B cell (primary cell): ENCODE measurements at regions not wholly inside any gene's neighbourhood (a gene's known extent, or its start where the extent isn't known, plus 50 kb on each side); places are given as distances from the start of the nearest gene placed in this dataset.

Experiments
- ATAC-seq: fragments of 200-7000 bp; cut with Tn5 transposase; one replicate; pipeline ENCODE4 v1.10.0; 2021; ENCODE audit warnings: low read depth, mild to moderate bottlenecking, moderate number of reproducible peaks, moderate library complexity
- CTCF ChIA-PET: fragments of 350-600 bp; sonication (Branson Sonifier 250); formaldehyde crosslinking; loops from one replicate; lab custom pipeline; 2021; ENCODE audit warnings: antibody characterized with exemption, inconsistent platforms; lab: Charles Lee
- POLR2A ChIA-PET: fragments of 350-600 bp; sonication (Branson Sonifier 250); formaldehyde crosslinking; loops from one replicate; lab custom pipeline; 2021; ENCODE audit warnings: antibody characterized with exemption; lab: Charles Lee
- DNase-seq: peaks from one replicate; pipeline ENCODE4 v3.0.0; 2013
- H2AFZ ChIP-seq: 2 replicates; pipeline ENCODE4 v1.6.1; 2012; ENCODE audit warnings: mild to moderate bottlenecking, low read depth, low read length; ENCODE audit not compliant: insufficient read depth, poor library complexity, severe bottlenecking
- H3K27ac ChIP-seq, 2 donors: 1 replicate in 1 of 2; 2 replicates in 1 of 2; pipeline ENCODE4 v1.5.1; 2012 to 2013; ENCODE audit warnings: low read length in 2 of 2, mild to moderate bottlenecking in 2 of 2, moderate library complexity in 1 of 2
- H3K27me3 ChIP-seq, 4 experiments: fragments of 200-600 bp in 1 of 4; sonication (generic) in 1 of 4; replicated peaks in 1 of 4; 1 replicate in 2 of 4; 2 replicates in 2 of 4; pipeline versions ENCODE4 v1.6.1 to v1.7.0; 2013 to 2016; ENCODE audit warnings: low read length in 3 of 4, mild to moderate bottlenecking in 2 of 4, mixed read lengths in 1 of 4, moderate library complexity in 1 of 4; ENCODE audit not compliant: insufficient read depth in 4 of 4, control insufficient read depth in 3 of 4; ENCODE audit errors: control extremely low read depth in 1 of 4
- H3K36me3 ChIP-seq, 2 experiments: replicated peaks in 1 of 2; 1 replicate in 1 of 2; 2 replicates in 1 of 2; pipeline versions ENCODE4 v1.6.1 to v1.7.1; 2013; ENCODE audit warnings: low read length in 1 of 2; ENCODE audit not compliant: insufficient read depth in 2 of 2, control insufficient read depth in 1 of 2; ENCODE audit errors: control extremely low read depth in 1 of 2, extremely low read depth in 1 of 2
- H3K4me1 ChIP-seq, 2 donors: fragments of 200-600 bp in 1 of 2; sonication (generic) in 1 of 2; 1 replicate in 1 of 2; 2 replicates in 1 of 2; pipeline versions ENCODE4 v1.5.1 to v1.6.1; 2013 to 2017; ENCODE audit warnings: low read length in 2 of 2; ENCODE audit not compliant: control insufficient read depth in 2 of 2, insufficient read depth in 2 of 2
- H3K4me2 ChIP-seq: replicated peaks from 2 replicates; pipeline ENCODE3; 2012; ENCODE audit warnings: mild to moderate bottlenecking, low read depth, low read length; ENCODE audit not compliant: poor library complexity, severe bottlenecking
- H3K4me3 ChIP-seq, 5 experiments: fragments of 200-600 bp in 1 of 5; sonication (generic) in 1 of 5; 1 replicate in 3 of 5; 2 replicates in 2 of 5; pipeline versions ENCODE4 v1.5.1 to v1.7.0; 2011 to 2016; ENCODE audit warnings: low read length in 4 of 5, mild to moderate bottlenecking in 4 of 5, low read depth in 2 of 5, control low read depth in 1 of 5, moderate library complexity in 1 of 5; ENCODE audit not compliant: insufficient read depth in 1 of 5; ENCODE audit errors: control extremely low read depth in 1 of 5, extremely low read depth in 1 of 5
- H3K79me2 ChIP-seq: fragments of 200-600 bp; sonication (generic); one replicate; pipeline ENCODE4 v1.6.0; 2016; ENCODE audit warnings: low read length; ENCODE audit not compliant: control insufficient read depth, insufficient read depth
- H3K9ac ChIP-seq: fragments of 200-600 bp; sonication (generic); 2 replicates; pipeline ENCODE4 v1.6.1; 2017; ENCODE audit warnings: mild to moderate bottlenecking, low read length, moderate library complexity
- H3K9me3 ChIP-seq, 3 donors: one replicate each; pipeline versions ENCODE4 v1.6.1 to v1.7.1; 2013; ENCODE audit warnings: low read length in 2 of 3; ENCODE audit not compliant: control insufficient read depth in 2 of 3, insufficient read depth in 1 of 3; ENCODE audit errors: control extremely low read depth in 1 of 3
- H4K20me1 ChIP-seq: 2 replicates; pipeline ENCODE4 v1.6.0; 2012; ENCODE audit warnings: mild to moderate bottlenecking, low read length; ENCODE audit not compliant: insufficient read depth, control insufficient read depth, poor library complexity, severe bottlenecking
- H3K27ac Mint-ChIP-seq: one replicate; pipeline ENCODE4 v1.8.0; 2021; ENCODE audit warnings: mixed read lengths
- H3K27me3 Mint-ChIP-seq: one replicate; pipeline ENCODE4 v1.8.0; 2021; ENCODE audit warnings: mixed read lengths
- H3K4me1 Mint-ChIP-seq: one replicate; pipeline ENCODE4 v1.8.0; 2021; ENCODE audit warnings: mixed read lengths
- H3K4me3 Mint-ChIP-seq: one replicate; pipeline ENCODE4 v1.8.0; 2021; ENCODE audit warnings: mixed read lengths
- H3K9me3 Mint-ChIP-seq: one replicate; pipeline ENCODE4 v1.8.0; 2022; ENCODE audit warnings: mixed read lengths; ENCODE audit not compliant: insufficient read depth
- CTCF ChIP-seq: fragments of 200-600 bp; IDR thresholded peaks from one replicate; pipeline ENCODE4 v1.8.0; 2022; ENCODE audit warnings: antibody characterized with exemption, mild to moderate bottlenecking
- EZH2 ChIP-seq: IDR thresholded peaks from 2 replicates; pipeline ENCODE4 v1.6.1; 2012; ENCODE audit warnings: borderline replicate concordance, low read depth, mild to moderate bottlenecking, moderate library complexity, low read length; ENCODE audit not compliant: insufficient read depth, poor library complexity, severe bottlenecking
- WGBS: methylation state at CpG from one replicate; pipeline ENCODE4 v1.1.5; 2013; ENCODE audit warnings: missing lambda C conversion rate; ENCODE audit not compliant: insufficient coverage; 5-methylcytosine and 5-hydroxymethylcytosine counted together
- intact Hi-C: fragments of 100-400 bp; cut with micrococcal nuclease; formaldehyde crosslinking; loops from one replicate; pipeline ENCODE4 v1.10.0; 2022

DNA sequence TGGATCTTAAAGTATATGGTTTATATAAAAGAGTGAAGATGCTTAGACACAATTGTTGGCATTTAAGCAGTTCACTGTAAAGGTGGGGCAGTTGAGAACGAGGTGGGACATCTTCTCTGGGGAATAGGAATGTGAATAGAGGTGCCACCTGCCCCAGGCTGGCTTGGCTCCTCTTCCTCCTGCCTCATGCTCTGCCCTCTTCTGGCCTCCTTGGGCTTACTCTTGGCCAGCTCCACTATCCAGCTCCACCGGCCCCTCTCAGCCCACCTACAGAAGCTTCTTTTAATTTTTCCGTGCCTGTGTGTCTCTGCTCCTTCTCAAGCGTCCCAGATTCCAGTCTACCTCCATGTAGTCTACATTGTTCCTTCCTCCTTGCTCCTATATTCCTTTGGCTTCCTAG is 122.1 kb downstream of the NUF2 start:
- Histone ChIP-seq H2AFZ (no peak overlapping the region), H3K4me2 (no peak overlapping the region), H4K20me1 (no peaks in the 10 kb centered on the region), H3K27me3 (no peaks in the 10 kb centered on the region), H3K4me1 (no peaks in the 10 kb centered on the region), H3K79me2 (no peaks in the 10 kb centered on the region), H3K9me3 (no peaks in the 10 kb centered on the region), H3K4me3 (no peak overlapping the region), H3K9ac (no peak overlapping the region), H3K27ac (no peak overlapping the region), H3K36me3 (no peaks in the 10 kb centered on the region)
- Mint-ChIP-seq H3K4me3 (no peak overlapping the region), H3K27ac (no peak overlapping the region), H3K9me3 (no peaks in the 10 kb centered on the region), H3K4me1 (no peaks in the 10 kb centered on the region), H3K27me3 (peaks cover 12% of the 10 kb centered on the region)
- no CpG with 5 or more reads among the region's 4 CpGs for WGBS
- intact Hi-C loops: no loop called here
- TF ChIP-seq CTCF: no peak
- TF ChIP-seq EZH2: no peak
- CTCF ChIA-PET: no interaction called here
- ATAC-seq (no peak), DNase-seq (no peak)
- POLR2A ChIA-PET: no interaction called here

- no peaks in the 10 kb centered on the region for H3K4me1 Mint-ChIP-seq
- H3K27me3 ChIP-seq: no peaks in the 10 kb centered on the region
- DNase-seq: no peak
- H3K4me3 Mint-ChIP-seq: no peak overlapping the region
- no peak overlapping the region for H3K4me3 ChIP-seq
- no peak overlapping the region for H3K9ac ChIP-seq
- no peaks in the 10 kb centered on the region for H3K9me3 Mint-ChIP-seq
- no peak overlapping the region for H3K27ac ChIP-seq
- no peak overlapping the region for H3K4me2 ChIP-seq
- ChIA-PET CTCF (no interaction called here), POLR2A (no interaction called here)
- intact Hi-C loops: no loop called here
- H3K79me2 ChIP-seq: no peaks in the 10 kb centered on the region
- no peaks in the 10 kb centered on the region for H3K9me3 ChIP-seq
- ATAC-seq: no peak
- H3K27me3 Mint-ChIP-seq: peaks cover 8% of the 10 kb centered on the region
- H4K20me1 ChIP-seq: no peaks in the 10 kb centered on the region
- no peaks in the 10 kb centered on the region for H3K36me3 ChIP-seq
- 13% methylated on average over 1 of the region's 2 CpGs for WGBS
- no peak overlapping the region for H3K27ac Mint-ChIP-seq
- H2AFZ ChIP-seq: no peak overlapping the region
- H3K4me1 ChIP-seq: no peaks in the 10 kb centered on the region
- no peak for TF ChIP-seq EZH2
- no peak for TF ChIP-seq CTCF
Observed at GRCh38 chr1:163444665-163445064, 122.9 kb downstream of the NUF2 start.
